HG03159 (cell line): ENCODE measurements at regions not wholly inside any gene's neighbourhood (a gene's known extent, or its start where the extent isn't known, plus 50 kb on each side); places are given as distances from the start of the nearest gene placed in this dataset.
A peak's percentile ranks its signal among the peaks of the same experiment; 100 is the strongest.
"Not testable (repeated sequence)": the region's sequence is repeated elsewhere in the genome, so short reads cannot be mapped to it uniquely, and the experiment has no call there.

Experiments
- ATAC-seq: cut with Tn5 transposase; IDR thresholded peaks from one replicate; pipeline ENCODE4 v1.9.1; 2021; ENCODE audit warnings: mild to moderate bottlenecking, moderate library complexity; ENCODE audit not compliant: unreplicated experiment

GRCh38 chr4:161329852-161330251 is 833.9 kb downstream of the FSTL5 start:
- ATAC-seq, result no peak

- no peak for ATAC-seq
These were observed 842.1 kb downstream of the FSTL5 start for GRCh38 chr4:161321706-161322105.

GRCh38 chr4:161320377-161320776 is 843.4 kb downstream of the FSTL5 start:
- no peak for ATAC-seq

GRCh38 chr4:161317000-161317399 is 846.8 kb downstream of the FSTL5 start:
- no peak for ATAC-seq

- no peak for ATAC-seq
These were observed 849.4 kb downstream of the FSTL5 start for GRCh38 chr4:161314371-161314770.

GRCh38 chr4:161303551-161303950 is 860.2 kb downstream of the FSTL5 start:
- ATAC-seq, result no peak

- ATAC-seq, result no peak
These were observed 872.6 kb downstream of the FSTL5 start for GRCh38 chr4:161291222-161291621.

GRCh38 chr4:161287678-161288352 is 876.0 kb downstream of the FSTL5 start:
- no peak for ATAC-seq

- ATAC-seq, result no peak
These were observed 878.3 kb downstream of the FSTL5 start for GRCh38 chr4:161285461-161285860.

- ATAC-seq, result no peak
These were observed 882.9 kb downstream of the FSTL5 start for GRCh38 chr4:161280929-161281328.

- ATAC-seq, result no peak
These were observed 884.7 kb downstream of the FSTL5 start for GRCh38 chr4:161279095-161279494.

GRCh38 chr4:161277150-161277787 is 886.5 kb downstream of the FSTL5 start:
- ATAC-seq, result not testable (repeated sequence)

GRCh38 chr4:161273607-161274006 is 890.2 kb downstream of the FSTL5 start:
- ATAC-seq, result no peak

GRCh38 chr4:161260819-161261218 is 903.0 kb downstream of the FSTL5 start:
- no peak for ATAC-seq

GRCh38 chr4:161256716-161257115 is 907.1 kb downstream of the FSTL5 start:
- ATAC-seq, result no peak

- no peak for ATAC-seq
These were observed 907.6 kb downstream of the FSTL5 start for GRCh38 chr4:161256172-161256571.

- no peak for ATAC-seq
These were observed 909.4 kb downstream of the FSTL5 start for GRCh38 chr4:161254375-161254774.

- ATAC-seq, result peak; percentile 76
These were observed 911.2 kb downstream of the FSTL5 start for GRCh38 chr4:161252520-161253141.

- ATAC-seq, result no peak
These were observed 913.9 kb downstream of the FSTL5 start for GRCh38 chr4:161249779-161250440.

GRCh38 chr4:161248880-161249279 is 914.9 kb downstream of the FSTL5 start:
- ATAC-seq, result no peak

- ATAC-seq, result no peak
These were observed 916.0 kb downstream of the FSTL5 start for GRCh38 chr4:161247831-161248230.

GRCh38 chr4:161238033-161238432 is 925.8 kb downstream of the FSTL5 start:
- ATAC-seq, result no peak
